ENCODE measurements at regions not wholly inside any gene's neighbourhood (a gene's known extent, or its start where the extent isn't known, plus 50 kb on each side); places are given as distances from the start of the nearest gene placed in this dataset.

DNA sequence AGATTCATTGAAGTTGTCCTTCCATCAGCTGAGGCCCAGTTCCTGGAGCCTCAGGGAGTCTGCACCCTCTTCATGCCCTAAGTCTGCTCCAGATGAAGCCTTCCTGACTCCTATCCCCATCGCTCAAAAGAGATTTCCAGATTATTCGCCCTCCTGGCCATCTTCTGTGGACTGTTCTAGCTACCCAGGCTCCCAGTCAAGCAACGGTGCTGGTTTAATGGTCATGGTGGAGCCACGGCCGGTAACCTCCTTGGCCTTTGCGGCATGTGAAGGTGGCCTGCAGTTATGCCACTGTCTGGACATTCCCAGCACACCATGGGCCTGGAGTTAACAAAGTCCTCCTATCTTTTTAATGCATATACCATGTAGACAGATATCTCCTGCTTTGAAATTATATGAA is 140.1 kb upstream of the ASB18 start:
- TF ChIP-seq POLR2A (IDR thresholded peaks at IDR 0.05) (no peak), POLR2AphosphoS5 (IDR thresholded peaks at IDR 0.05) (no peak)
- TF ChIP-seq, protein P1, sequence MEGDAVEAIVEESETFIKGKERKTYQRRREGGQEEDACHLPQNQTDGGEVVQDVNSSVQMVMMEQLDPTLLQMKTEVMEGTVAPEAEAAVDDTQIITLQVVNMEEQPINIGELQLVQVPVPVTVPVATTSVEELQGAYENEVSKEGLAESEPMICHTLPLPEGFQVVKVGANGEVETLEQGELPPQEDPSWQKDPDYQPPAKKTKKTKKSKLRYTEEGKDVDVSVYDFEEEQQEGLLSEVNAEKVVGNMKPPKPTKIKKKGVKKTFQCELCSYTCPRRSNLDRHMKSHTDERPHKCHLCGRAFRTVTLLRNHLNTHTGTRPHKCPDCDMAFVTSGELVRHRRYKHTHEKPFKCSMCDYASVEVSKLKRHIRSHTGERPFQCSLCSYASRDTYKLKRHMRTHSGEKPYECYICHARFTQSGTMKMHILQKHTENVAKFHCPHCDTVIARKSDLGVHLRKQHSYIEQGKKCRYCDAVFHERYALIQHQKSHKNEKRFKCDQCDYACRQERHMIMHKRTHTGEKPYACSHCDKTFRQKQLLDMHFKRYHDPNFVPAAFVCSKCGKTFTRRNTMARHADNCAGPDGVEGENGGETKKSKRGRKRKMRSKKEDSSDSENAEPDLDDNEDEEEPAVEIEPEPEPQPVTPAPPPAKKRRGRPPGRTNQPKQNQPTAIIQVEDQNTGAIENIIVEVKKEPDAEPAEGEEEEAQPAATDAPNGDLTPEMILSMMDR (IDR thresholded peaks at IDR 0.05), result no peak

Measured in sigmoid colon (tissue), 4 donors.